HepG2 (cell line): ENCODE measurements at regions not wholly inside any gene's neighbourhood (a gene's known extent, or its start where the extent isn't known, plus 50 kb on each side); places are given as distances from the start of the nearest gene placed in this dataset.

Experiments
- ATAC-seq: fragments of 200-7000 bp; cut with Tn5 transposase; 3 replicates; pipeline ENCODE4 v1.9.1; 2020; ENCODE audit warnings: mild to moderate bottlenecking, moderate library complexity
- BruUV-seq: library from RNA; stranded (reverse); fragments of 400-500 nt; replicated peaks from 2 replicates; lab custom pipeline; 2021; lab: Mats Ljungman, UMichigan
- CTCF ChIA-PET: fragments of 300-600 bp; formaldehyde crosslinking; extraction: SDS; loops from one replicate; lab custom pipeline; 2021; ENCODE audit warnings: low total read pairs, inconsistent platforms, low intra/inter-chr PET ratio; lab: Yijun Ruan, JAX
- POLR2A ChIA-PET: fragments of 350-600 bp; sonication (Branson Sonifier 250); formaldehyde crosslinking; loops from one replicate; lab custom pipeline; 2020; ENCODE audit warnings: antibody characterized with exemption, inconsistent platforms; lab: Yijun Ruan, JAX
- DNase-seq: peaks from one replicate; pipeline ENCODE4 v3.0.0-alpha.2; 2015; ENCODE audit warnings: low spot score
- FAIRE-seq: peaks from 3 replicates; lab custom pipeline; 2011; peaks lifted over from hg19 to GRCh38; lab: Jason Lieb, UNC
- H2AFZ ChIP-seq: one replicate; pipeline ENCODE4 v1.6.1; 2011; ENCODE audit warnings: low read length, inconsistent platforms
- H3K27ac ChIP-seq: fragments of 300-600 bp; 3 replicates; pipeline ENCODE4 v1.8.0; 2011; ENCODE audit warnings: mixed run types, mild to moderate bottlenecking, mixed read lengths, low read length, inconsistent platforms; ENCODE audit not compliant: insufficient read depth; ENCODE audit errors: extremely low read length
- H3K27me3 ChIP-seq, 2 experiments: fragments of 200-600 bp in 1 of 2; 2 replicates in 1 of 2; 3 replicates in 1 of 2; pipeline versions ENCODE4 v1.6.0 to v1.8.0; 2011; ENCODE audit warnings: low read length in 2 of 2, mild to moderate bottlenecking in 2 of 2, moderate library complexity in 2 of 2, inconsistent platforms in 1 of 2; ENCODE audit not compliant: insufficient read depth in 2 of 2, control insufficient read depth in 1 of 2
- H3K36me3 ChIP-seq, 2 experiments: fragments of 200-600 bp in 1 of 2; replicated peaks in 1 of 2; 2 replicates in 1 of 2; 3 replicates in 1 of 2; pipeline versions ENCODE4 v1.5.1 to v1.8.0; 2011; ENCODE audit warnings: low read length in 2 of 2, inconsistent platforms in 1 of 2; ENCODE audit not compliant: insufficient read depth in 2 of 2, control insufficient read depth in 1 of 2
- H3K4me1 ChIP-seq: 2 replicates; pipeline ENCODE4 v1.5.1; 2012; ENCODE audit warnings: low read length, inconsistent platforms; ENCODE audit not compliant: insufficient read depth
- H3K4me2 ChIP-seq: 2 replicates; pipeline ENCODE4 v1.6.0; 2011; ENCODE audit warnings: low read depth, low read length, inconsistent platforms
- H3K4me3 ChIP-seq, 3 experiments: fragments of 200-600 bp in 1 of 3; sonication (generic), shearing (Covaris generic) in 1 of 3; replicated peaks in 1 of 3; 2 replicates each; pipeline ENCODE4 v1.5.1; 2011 to 2016; ENCODE audit warnings: low read length in 3 of 3, inconsistent platforms in 2 of 3, low read depth in 2 of 3, mild to moderate bottlenecking in 2 of 3, control low read depth in 1 of 3, mixed read lengths in 1 of 3; ENCODE audit not compliant: insufficient read depth in 1 of 3
- H3K79me2 ChIP-seq: one replicate; pipeline ENCODE4 v1.6.1; 2011; ENCODE audit warnings: low read length, inconsistent platforms; ENCODE audit not compliant: insufficient read depth
- H3K9ac ChIP-seq: 2 replicates; pipeline ENCODE4 v1.6.0; 2011; ENCODE audit warnings: mild to moderate bottlenecking, low read depth, low read length, inconsistent platforms; ENCODE audit not compliant: insufficient read depth
- H3K9me3 ChIP-seq: 2 replicates; pipeline ENCODE4 v1.5.1; 2012; ENCODE audit warnings: mild to moderate bottlenecking, low read length
- H4K20me1 ChIP-seq: 2 replicates; pipeline ENCODE4 v1.6.0; 2011; ENCODE audit warnings: inconsistent platforms, mild to moderate bottlenecking, low read length, moderate library complexity; ENCODE audit not compliant: insufficient read depth
- CREB1 ChIP-seq, 2 experiments: fragments of 450-650 bp in 1 of 2; IDR thresholded peaks; 2 replicates each; pipeline ENCODE4 v1.6.1; 2016 to 2017; ENCODE audit warnings: control low read depth in 1 of 2, mild to moderate bottlenecking in 1 of 2, missing compliant biosample characterization in 1 of 2, missing genetic modification characterization in 1 of 2
- POGZ ChIP-seq: sonication (generic); formaldehyde crosslinking; IDR thresholded peaks from 2 replicates; pipeline ENCODE4 v1.4.0; 2020; ENCODE audit warnings: mild to moderate bottlenecking, missing genetic modification reagents
- WGBS: methylation state at CpG from one replicate; pipeline ENCODE4 v1.1.6; 2017; ENCODE audit warnings: low lambda C conversion rate; 5-methylcytosine and 5-hydroxymethylcytosine counted together
- in situ Hi-C: cut with HindIII; loops from 2 replicates; pipeline ENCODE4 v1.10.0; 2017; ENCODE audit warnings: low pct_unique_long_range_greater_than_20kb; ENCODE audit not compliant: extremely low pct_ligation_motif_present
- intact Hi-C: fragments of 100-400 bp; cut with micrococcal nuclease; formaldehyde crosslinking; loops from one replicate; pipeline ENCODE4 v1.10.0; 2022; ENCODE audit not compliant: unreplicated experiment
- TF ChIP-seq, protein P1 (sequence below): sonication (generic); formaldehyde crosslinking; conservative IDR thresholded peaks from 2 replicates; pipeline ENCODE4 v1.4.0; 2020; ENCODE audit warnings: missing genetic modification reagents
- TF ChIP-seq, protein P2 (sequence below): sonication (generic); formaldehyde crosslinking; IDR thresholded peaks from 2 replicates; pipeline ENCODE4 v1.4.0; 2020; ENCODE audit warnings: missing genetic modification reagents

DNA sequence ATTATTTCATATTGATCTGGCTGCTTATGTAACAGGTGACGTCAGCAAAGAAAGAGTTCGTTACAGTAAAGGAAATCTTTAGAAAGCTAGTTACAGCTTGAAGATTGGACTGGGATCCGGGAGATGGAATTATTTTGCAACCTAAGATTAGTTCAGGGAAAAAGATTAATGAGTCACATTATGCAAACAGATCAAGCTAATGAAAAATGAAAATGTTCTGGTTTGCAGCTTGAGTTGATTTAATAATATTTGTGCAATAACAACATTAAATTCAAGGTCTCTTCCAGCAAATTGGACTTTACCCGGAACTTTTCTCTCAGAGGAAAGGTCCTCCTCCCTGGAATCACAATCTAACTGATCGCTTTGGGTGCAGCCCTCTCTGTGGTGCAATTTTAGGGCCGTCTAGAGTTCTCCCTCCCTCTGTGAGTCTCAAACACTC, 119.5 kb downstream of the OTUD1 start (continued):
- TF ChIP-seq, protein P1, sequence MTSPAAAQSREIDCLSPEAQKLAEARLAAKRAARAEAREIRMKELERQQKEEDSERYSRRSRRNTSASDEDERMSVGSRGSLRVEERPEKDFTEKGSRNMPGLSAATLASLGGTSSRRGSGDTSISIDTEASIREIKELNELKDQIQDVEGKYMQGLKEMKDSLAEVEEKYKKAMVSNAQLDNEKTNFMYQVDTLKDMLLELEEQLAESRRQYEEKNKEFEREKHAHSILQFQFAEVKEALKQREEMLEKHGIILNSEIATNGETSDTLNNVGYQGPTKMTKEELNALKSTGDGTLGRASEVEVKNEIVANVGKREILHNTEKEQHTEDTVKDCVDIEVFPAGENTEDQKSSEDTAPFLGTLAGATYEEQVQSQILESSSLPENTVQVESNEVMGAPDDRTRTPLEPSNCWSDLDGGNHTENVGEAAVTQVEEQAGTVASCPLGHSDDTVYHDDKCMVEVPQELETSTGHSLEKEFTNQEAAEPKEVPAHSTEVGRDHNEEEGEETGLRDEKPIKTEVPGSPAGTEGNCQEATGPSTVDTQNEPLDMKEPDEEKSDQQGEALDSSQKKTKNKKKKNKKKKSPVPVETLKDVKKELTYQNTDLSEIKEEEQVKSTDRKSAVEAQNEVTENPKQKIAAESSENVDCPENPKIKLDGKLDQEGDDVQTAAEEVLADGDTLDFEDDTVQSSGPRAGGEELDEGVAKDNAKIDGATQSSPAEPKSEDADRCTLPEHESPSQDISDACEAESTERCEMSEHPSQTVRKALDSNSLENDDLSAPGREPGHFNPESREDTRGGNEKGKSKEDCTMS (CRISPR knock-in tag): no peak
- TF ChIP-seq, protein P2, sequence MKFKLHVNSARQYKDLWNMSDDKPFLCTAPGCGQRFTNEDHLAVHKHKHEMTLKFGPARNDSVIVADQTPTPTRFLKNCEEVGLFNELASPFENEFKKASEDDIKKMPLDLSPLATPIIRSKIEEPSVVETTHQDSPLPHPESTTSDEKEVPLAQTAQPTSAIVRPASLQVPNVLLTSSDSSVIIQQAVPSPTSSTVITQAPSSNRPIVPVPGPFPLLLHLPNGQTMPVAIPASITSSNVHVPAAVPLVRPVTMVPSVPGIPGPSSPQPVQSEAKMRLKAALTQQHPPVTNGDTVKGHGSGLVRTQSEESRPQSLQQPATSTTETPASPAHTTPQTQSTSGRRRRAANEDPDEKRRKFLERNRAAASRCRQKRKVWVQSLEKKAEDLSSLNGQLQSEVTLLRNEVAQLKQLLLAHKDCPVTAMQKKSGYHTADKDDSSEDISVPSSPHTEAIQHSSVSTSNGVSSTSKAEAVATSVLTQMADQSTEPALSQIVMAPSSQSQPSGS: no peak
- TF ChIP-seq, all 625 proteins: peak for 2

DNA sequence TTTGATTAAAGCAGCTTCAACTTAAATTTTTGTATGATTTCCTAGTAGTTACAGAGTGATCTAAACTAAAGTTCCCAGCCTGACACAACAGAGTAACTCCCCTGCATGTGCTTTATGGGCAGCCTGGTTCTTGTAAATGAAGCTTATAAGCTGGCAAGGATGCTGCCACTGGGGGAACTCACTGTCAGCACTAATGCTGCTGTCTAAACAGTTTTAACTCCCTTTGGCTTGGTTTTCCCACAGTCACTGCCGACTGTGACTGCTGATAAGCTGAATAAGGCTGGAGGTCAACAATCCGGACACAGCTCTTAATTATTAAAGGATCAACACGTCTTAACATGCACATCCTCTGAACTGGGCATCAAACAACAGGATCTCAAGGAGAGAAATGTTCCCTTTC, 130.1 kb downstream of the OTUD1 start:
- POLR2A ChIA-PET: no interaction called here
- BruUV-seq: no TSS peak
- TF ChIP-seq POGZ (CRISPR knock-in tag) (no peak), CREB1 (IDR thresholded peaks at IDR 0.05) (no peak), CREB1 (CRISPR knock-in tag; IDR thresholded peaks at IDR 0.05) (no peak)
- H3K9me3 ChIP-seq: peaks cover 21% of the 10 kb centered on the region
- H3K27me3 ChIP-seq: no peaks in the 10 kb centered on the region; a peak in 1 of 5 replicates
- CTCF ChIA-PET: no interaction called here
- H3K9ac ChIP-seq: no peak overlapping the region
- no peak overlapping the region for H3K4me3 ChIP-seq
- intact Hi-C loops: loop anchor here (5.0 kb wide), 1 partner anchor 767 kb away; no protein-coding TSS in a partner anchor
- in situ Hi-C loops: no loop called here
- H2AFZ ChIP-seq: no peak overlapping the region
- no peaks in the 10 kb centered on the region for H3K4me1 ChIP-seq
- no peaks in the 10 kb centered on the region for H3K36me3 ChIP-seq
- ATAC-seq: no peak
- H3K4me2 ChIP-seq: no peak overlapping the region
- H3K27ac ChIP-seq: no peak overlapping the region
- no peaks in the 10 kb centered on the region for H4K20me1 ChIP-seq
- WGBS: 0% methylated on average over 3 of the region's 3 CpGs
- no peak for FAIRE-seq
- DNase-seq: no peak
- no peaks in the 10 kb centered on the region for H3K79me2 ChIP-seq
